Panc1 (cell line): ENCODE measurements at regions not wholly inside any gene's neighbourhood (a gene's known extent, or its start where the extent isn't known, plus 50 kb on each side); places are given as distances from the start of the nearest gene placed in this dataset.

ENCODE experiments used
- CTCF ChIP-seq: fragments of 450-650 bp; IDR thresholded peaks from 2 replicates; pipeline ENCODE4 v1.5.1; 2017; ENCODE audit warnings: mild to moderate bottlenecking
- POLR2AphosphoS5 ChIP-seq: IDR thresholded peaks from 2 replicates; pipeline ENCODE4 v1.6.1; 2012; ENCODE audit warnings: mild to moderate bottlenecking, low read depth, low read length, moderate library complexity
- SIN3A ChIP-seq: IDR thresholded peaks from 2 replicates; pipeline ENCODE4 v1.6.1; 2012; ENCODE audit warnings: low read depth, mild to moderate bottlenecking, low read length, moderate library complexity, borderline replicate concordance; ENCODE audit not compliant: insufficient read depth

- no peak for TF ChIP-seq CTCF
- no peak for TF ChIP-seq SIN3A
- no peak for TF ChIP-seq POLR2AphosphoS5
These were observed 116.1 kb downstream of the UQCRFS1 start for GRCh38 chr19:29096896-29097295.
